ENCODE measurements at regions not wholly inside any gene's neighbourhood (a gene's known extent, or its start where the extent isn't known, plus 50 kb on each side); places are given as distances from the start of the nearest gene placed in this dataset.

GRCh38 chr10:36200577-36200976 is 558.5 kb upstream of the FZD8 start:
- Histone ChIP-seq H3K9me3 (peaks cover 14% of the 10 kb centered on the region), H3K4me1 (ENCODE audit: low read depth) (no peaks in the 10 kb centered on the region), H3K36me3 (ENCODE audit: low read depth) (no peaks in the 10 kb centered on the region), H3K4me3 (no peak overlapping the region)
- no peak for TF ChIP-seq CTCF (IDR thresholded peaks at IDR 0.05)
- no peak for DNase-seq
- intact Hi-C loops (cut with DNase I, micrococcal nuclease): no loop called here
- ATAC-seq: no peak

GRCh38 chr10:36198322-36198721 is 556.2 kb upstream of the FZD8 start:
- H3K4me3 ChIP-seq: no peak overlapping the region
- no peak for TF ChIP-seq CTCF (IDR thresholded peaks at IDR 0.05)
- no peak for ATAC-seq
- H3K4me1 ChIP-seq (ENCODE audit: low read depth): no peaks in the 10 kb centered on the region
- DNase-seq: no peak
- H3K9me3 ChIP-seq: peaks cover 14% of the 10 kb centered on the region
- intact Hi-C loops (cut with DNase I, micrococcal nuclease): no loop called here
- no peaks in the 10 kb centered on the region for H3K36me3 ChIP-seq (ENCODE audit: low read depth)

- peaks cover 33% of the 10 kb centered on the region for H3K9me3 ChIP-seq
- no peak for ATAC-seq
- no peaks in the 10 kb centered on the region for H3K4me1 ChIP-seq (ENCODE audit: low read depth)
- no peak for DNase-seq
- TF ChIP-seq CTCF (IDR thresholded peaks at IDR 0.05): no peak
- no peaks in the 10 kb centered on the region for H3K36me3 ChIP-seq (ENCODE audit: low read depth)
- intact Hi-C loops (cut with DNase I, micrococcal nuclease): no loop called here
- H3K4me3 ChIP-seq: no peak overlapping the region
These were observed 553.3 kb upstream of the FZD8 start for GRCh38 chr10:36195364-36195763.

DNA sequence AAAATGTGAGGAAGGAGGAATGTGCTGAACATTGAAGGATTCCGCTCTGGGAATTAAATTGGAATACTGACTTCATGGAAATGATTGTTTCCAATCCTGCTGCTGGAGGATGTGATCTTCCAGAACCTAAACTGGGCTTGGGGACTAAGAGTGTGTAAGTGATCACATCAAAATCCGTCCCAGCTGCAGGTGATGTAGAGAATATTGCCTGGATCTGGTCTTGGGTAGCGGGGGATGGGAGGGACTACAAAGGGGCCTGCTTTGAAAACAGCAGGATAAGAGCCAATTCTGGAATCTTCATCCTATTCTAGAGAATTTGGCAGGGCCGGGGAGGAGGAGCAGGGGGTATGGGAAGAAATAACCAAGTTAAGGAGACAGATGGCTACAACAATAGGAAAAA is 552.2 kb upstream of the FZD8 start:
- no peaks in the 10 kb centered on the region for H3K4me1 ChIP-seq (ENCODE audit: low read depth)
- no peaks in the 10 kb centered on the region for H3K36me3 ChIP-seq (ENCODE audit: low read depth)
- intact Hi-C loops (cut with DNase I, micrococcal nuclease): no loop called here
- no peak for TF ChIP-seq CTCF (IDR thresholded peaks at IDR 0.05)
- ATAC-seq (no peak), DNase-seq (no peak)
- H3K4me3 ChIP-seq: no peak overlapping the region
- H3K9me3 ChIP-seq: peaks cover 34% of the 10 kb centered on the region

- intact Hi-C loops (cut with DNase I, micrococcal nuclease): no loop called here
- DNase-seq (no peak), ATAC-seq (no peak)
- Histone ChIP-seq H3K9me3 (peaks cover 23% of the 10 kb centered on the region), H3K4me3 (no peak overlapping the region), H3K36me3 (ENCODE audit: low read depth) (no peaks in the 10 kb centered on the region), H3K4me1 (ENCODE audit: low read depth) (no peaks in the 10 kb centered on the region)
- TF ChIP-seq CTCF (IDR thresholded peaks at IDR 0.05): no peak
These were observed 548.9 kb upstream of the FZD8 start for GRCh38 chr10:36191009-36191408.

- no peaks in the 10 kb centered on the region for H3K4me1 ChIP-seq (ENCODE audit: low read depth)
- intact Hi-C loops (cut with DNase I, micrococcal nuclease): no loop called here
- H3K36me3 ChIP-seq (ENCODE audit: low read depth): no peaks in the 10 kb centered on the region
- ATAC-seq (no peak), DNase-seq (no peak)
- H3K4me3 ChIP-seq: no peak overlapping the region
- H3K9me3 ChIP-seq: peaks cover 23% of the 10 kb centered on the region
- TF ChIP-seq CTCF (IDR thresholded peaks at IDR 0.05): no peak
These were observed 546.4 kb upstream of the FZD8 start for GRCh38 chr10:36188461-36188860.
